ENCODE measurements at regions not wholly inside any gene's neighbourhood (a gene's known extent, or its start where the extent isn't known, plus 50 kb on each side); places are given as distances from the start of the nearest gene placed in this dataset.

DNA sequence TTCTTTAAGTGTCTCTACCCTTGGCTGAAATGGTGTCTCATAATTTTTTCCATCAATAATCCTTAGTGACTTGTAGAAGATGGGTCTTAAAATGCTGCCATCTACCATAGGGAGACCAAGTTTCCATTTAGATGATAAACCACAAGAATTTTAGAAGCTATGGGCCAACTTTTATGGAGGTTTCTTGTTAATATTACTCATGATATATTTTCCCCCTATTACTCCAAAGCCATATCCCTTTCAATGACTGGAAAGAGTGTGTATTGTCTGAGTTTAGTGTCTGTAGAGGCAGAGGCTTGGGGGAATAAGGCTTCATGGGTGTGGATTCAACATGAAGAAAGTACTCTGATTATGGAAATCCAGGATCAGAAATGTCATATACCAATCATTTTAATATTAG, 507.3 kb upstream of the TNC start:
- Mint-ChIP-seq H3K27ac (no peak overlapping the region), H3K9me3 (peaks cover 23% of the 10 kb centered on the region), H3K36me3 (peaks cover 2% of the 10 kb centered on the region; the same call in 1 of the 2 replicates), H3K4me3 (no peak overlapping the region), H3K27me3 (ENCODE audit: low read depth) (peaks cover 13% of the 10 kb centered on the region), H3K4me1 (peaks cover 5% of the 10 kb centered on the region)
- DNase-seq (ENCODE audit: low spot score) (no peak), ATAC-seq (no peak)
- ChIA-PET CTCF (no interaction called here), POLR2A (no interaction called here)
- no peak for TF ChIP-seq JUN (CRISPR knock-in tag; IDR thresholded peaks at IDR 0.05)
- TF ChIP-seq FOXJ3 (CRISPR knock-in tag; IDR thresholded peaks at IDR 0.05; ENCODE audit: borderline replicate concordance), result no peak
- TF ChIP-seq NFATC4 (CRISPR knock-in tag; IDR thresholded peaks at IDR 0.05), result no peak
- TF ChIP-seq KAT7 (CRISPR knock-in tag; IDR thresholded peaks at IDR 0.05; ENCODE audit: borderline replicate concordance), result no peak
- no peak for TF ChIP-seq ELF4 (CRISPR knock-in tag; IDR thresholded peaks at IDR 0.05; ENCODE audit: low read depth)
- TF ChIP-seq ZNF396 (CRISPR knock-in tag; IDR thresholded peaks at IDR 0.05; ENCODE audit: borderline replicate concordance), result no peak
- TF ChIP-seq, protein P1, sequence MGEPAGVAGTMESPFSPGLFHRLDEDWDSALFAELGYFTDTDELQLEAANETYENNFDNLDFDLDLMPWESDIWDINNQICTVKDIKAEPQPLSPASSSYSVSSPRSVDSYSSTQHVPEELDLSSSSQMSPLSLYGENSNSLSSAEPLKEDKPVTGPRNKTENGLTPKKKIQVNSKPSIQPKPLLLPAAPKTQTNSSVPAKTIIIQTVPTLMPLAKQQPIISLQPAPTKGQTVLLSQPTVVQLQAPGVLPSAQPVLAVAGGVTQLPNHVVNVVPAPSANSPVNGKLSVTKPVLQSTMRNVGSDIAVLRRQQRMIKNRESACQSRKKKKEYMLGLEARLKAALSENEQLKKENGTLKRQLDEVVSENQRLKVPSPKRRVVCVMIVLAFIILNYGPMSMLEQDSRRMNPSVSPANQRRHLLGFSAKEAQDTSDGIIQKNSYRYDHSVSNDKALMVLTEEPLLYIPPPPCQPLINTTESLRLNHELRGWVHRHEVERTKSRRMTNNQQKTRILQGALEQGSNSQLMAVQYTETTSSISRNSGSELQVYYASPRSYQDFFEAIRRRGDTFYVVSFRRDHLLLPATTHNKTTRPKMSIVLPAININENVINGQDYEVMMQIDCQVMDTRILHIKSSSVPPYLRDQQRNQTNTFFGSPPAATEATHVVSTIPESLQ (CRISPR knock-in tag; IDR thresholded peaks at IDR 0.05), result no peak
- TF ChIP-seq, protein P2, sequence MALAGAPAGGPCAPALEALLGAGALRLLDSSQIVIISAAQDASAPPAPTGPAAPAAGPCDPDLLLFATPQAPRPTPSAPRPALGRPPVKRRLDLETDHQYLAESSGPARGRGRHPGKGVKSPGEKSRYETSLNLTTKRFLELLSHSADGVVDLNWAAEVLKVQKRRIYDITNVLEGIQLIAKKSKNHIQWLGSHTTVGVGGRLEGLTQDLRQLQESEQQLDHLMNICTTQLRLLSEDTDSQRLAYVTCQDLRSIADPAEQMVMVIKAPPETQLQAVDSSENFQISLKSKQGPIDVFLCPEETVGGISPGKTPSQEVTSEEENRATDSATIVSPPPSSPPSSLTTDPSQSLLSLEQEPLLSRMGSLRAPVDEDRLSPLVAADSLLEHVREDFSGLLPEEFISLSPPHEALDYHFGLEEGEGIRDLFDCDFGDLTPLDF (CRISPR knock-in tag; IDR thresholded peaks at IDR 0.05), result no peak
- TF ChIP-seq, protein P3, sequence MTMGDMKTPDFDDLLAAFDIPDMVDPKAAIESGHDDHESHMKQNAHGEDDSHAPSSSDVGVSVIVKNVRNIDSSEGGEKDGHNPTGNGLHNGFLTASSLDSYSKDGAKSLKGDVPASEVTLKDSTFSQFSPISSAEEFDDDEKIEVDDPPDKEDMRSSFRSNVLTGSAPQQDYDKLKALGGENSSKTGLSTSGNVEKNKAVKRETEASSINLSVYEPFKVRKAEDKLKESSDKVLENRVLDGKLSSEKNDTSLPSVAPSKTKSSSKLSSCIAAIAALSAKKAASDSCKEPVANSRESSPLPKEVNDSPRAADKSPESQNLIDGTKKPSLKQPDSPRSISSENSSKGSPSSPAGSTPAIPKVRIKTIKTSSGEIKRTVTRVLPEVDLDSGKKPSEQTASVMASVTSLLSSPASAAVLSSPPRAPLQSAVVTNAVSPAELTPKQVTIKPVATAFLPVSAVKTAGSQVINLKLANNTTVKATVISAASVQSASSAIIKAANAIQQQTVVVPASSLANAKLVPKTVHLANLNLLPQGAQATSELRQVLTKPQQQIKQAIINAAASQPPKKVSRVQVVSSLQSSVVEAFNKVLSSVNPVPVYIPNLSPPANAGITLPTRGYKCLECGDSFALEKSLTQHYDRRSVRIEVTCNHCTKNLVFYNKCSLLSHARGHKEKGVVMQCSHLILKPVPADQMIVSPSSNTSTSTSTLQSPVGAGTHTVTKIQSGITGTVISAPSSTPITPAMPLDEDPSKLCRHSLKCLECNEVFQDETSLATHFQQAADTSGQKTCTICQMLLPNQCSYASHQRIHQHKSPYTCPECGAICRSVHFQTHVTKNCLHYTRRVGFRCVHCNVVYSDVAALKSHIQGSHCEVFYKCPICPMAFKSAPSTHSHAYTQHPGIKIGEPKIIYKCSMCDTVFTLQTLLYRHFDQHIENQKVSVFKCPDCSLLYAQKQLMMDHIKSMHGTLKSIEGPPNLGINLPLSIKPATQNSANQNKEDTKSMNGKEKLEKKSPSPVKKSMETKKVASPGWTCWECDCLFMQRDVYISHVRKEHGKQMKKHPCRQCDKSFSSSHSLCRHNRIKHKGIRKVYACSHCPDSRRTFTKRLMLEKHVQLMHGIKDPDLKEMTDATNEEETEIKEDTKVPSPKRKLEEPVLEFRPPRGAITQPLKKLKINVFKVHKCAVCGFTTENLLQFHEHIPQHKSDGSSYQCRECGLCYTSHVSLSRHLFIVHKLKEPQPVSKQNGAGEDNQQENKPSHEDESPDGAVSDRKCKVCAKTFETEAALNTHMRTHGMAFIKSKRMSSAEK (CRISPR knock-in tag; IDR thresholded peaks at IDR 0.05; ENCODE audit: borderline replicate concordance), result no peak
- TF ChIP-seq TCF7 (CRISPR knock-in tag; IDR thresholded peaks at IDR 0.05; ENCODE audit: low read depth), result no peak

DNA sequence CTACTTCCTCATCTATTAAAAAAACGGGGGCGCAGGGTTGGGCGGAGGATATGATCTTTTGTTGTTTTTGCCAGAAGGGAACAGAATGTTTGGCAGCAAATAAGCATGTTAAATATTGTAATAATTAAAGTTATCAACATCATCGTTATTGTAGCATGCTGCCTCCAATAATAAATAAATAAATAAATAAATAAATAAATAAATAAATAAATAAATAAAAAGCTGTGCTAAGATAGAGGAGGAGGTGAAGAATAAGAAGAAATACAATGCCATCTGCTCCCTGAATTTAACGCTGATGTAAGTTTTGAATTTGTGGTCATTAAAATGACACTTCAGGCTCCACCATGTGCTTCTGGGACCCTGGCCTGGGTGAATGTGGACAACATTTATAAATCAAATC, 508.0 kb upstream of the TNC start:
- TF ChIP-seq ELF4 (CRISPR knock-in tag; IDR thresholded peaks at IDR 0.05; ENCODE audit: low read depth) (no peak), PRRX2 (CRISPR knock-in tag; IDR thresholded peaks at IDR 0.05) (no peak), ZNF423 (CRISPR knock-in tag; IDR thresholded peaks at IDR 0.05) (no peak), MXD4 (CRISPR knock-in tag; IDR thresholded peaks at IDR 0.05; ENCODE audit: borderline replicate concordance) (no peak), ZNF671 (CRISPR knock-in tag; IDR thresholded peaks at IDR 0.05) (no peak), JUN (CRISPR knock-in tag; IDR thresholded peaks at IDR 0.05) (no peak), GABPB1 (CRISPR knock-in tag; IDR thresholded peaks at IDR 0.05) (no peak)
- TF ChIP-seq, protein P4, sequence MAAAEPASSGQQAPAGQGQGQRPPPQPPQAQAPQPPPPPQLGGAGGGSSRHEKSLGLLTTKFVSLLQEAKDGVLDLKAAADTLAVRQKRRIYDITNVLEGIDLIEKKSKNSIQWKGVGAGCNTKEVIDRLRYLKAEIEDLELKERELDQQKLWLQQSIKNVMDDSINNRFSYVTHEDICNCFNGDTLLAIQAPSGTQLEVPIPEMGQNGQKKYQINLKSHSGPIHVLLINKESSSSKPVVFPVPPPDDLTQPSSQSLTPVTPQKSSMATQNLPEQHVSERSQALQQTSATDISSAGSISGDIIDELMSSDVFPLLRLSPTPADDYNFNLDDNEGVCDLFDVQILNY (CRISPR knock-in tag; IDR thresholded peaks at IDR 0.05), result no peak
- TF ChIP-seq, protein P5, sequence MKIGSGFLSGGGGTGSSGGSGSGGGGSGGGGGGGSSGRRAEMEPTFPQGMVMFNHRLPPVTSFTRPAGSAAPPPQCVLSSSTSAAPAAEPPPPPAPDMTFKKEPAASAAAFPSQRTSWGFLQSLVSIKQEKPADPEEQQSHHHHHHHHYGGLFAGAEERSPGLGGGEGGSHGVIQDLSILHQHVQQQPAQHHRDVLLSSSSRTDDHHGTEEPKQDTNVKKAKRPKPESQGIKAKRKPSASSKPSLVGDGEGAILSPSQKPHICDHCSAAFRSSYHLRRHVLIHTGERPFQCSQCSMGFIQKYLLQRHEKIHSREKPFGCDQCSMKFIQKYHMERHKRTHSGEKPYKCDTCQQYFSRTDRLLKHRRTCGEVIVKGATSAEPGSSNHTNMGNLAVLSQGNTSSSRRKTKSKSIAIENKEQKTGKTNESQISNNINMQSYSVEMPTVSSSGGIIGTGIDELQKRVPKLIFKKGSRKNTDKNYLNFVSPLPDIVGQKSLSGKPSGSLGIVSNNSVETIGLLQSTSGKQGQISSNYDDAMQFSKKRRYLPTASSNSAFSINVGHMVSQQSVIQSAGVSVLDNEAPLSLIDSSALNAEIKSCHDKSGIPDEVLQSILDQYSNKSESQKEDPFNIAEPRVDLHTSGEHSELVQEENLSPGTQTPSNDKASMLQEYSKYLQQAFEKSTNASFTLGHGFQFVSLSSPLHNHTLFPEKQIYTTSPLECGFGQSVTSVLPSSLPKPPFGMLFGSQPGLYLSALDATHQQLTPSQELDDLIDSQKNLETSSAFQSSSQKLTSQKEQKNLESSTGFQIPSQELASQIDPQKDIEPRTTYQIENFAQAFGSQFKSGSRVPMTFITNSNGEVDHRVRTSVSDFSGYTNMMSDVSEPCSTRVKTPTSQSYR (CRISPR knock-in tag; IDR thresholded peaks at IDR 0.05), result no peak
- TF ChIP-seq, protein P6, sequence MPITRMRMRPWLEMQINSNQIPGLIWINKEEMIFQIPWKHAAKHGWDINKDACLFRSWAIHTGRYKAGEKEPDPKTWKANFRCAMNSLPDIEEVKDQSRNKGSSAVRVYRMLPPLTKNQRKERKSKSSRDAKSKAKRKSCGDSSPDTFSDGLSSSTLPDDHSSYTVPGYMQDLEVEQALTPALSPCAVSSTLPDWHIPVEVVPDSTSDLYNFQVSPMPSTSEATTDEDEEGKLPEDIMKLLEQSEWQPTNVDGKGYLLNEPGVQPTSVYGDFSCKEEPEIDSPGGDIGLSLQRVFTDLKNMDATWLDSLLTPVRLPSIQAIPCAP (CRISPR knock-in tag; IDR thresholded peaks at IDR 0.05), result no peak
- TF ChIP-seq, protein P3 (CRISPR knock-in tag; IDR thresholded peaks at IDR 0.05; ENCODE audit: borderline replicate concordance), result no peak
- DNase-seq (ENCODE audit: low spot score) (no peak), ATAC-seq (no peak)
- ChIA-PET CTCF (no interaction called here), POLR2A (no interaction called here)
- peaks cover 16% of the 10 kb centered on the region for H3K9me3 Mint-ChIP-seq
- H3K4me1 Mint-ChIP-seq, result peaks cover 7% of the 10 kb centered on the region
- no peak overlapping the region for H3K27ac Mint-ChIP-seq
- H3K27me3 Mint-ChIP-seq (ENCODE audit: low read depth), result peaks cover 15% of the 10 kb centered on the region
- no peak overlapping the region for H3K4me3 Mint-ChIP-seq
- no peaks in the 10 kb centered on the region for H3K36me3 Mint-ChIP-seq
